Superior temporal gyrus (tissue), 1 donor: ENCODE measurements at regions not wholly inside any gene's neighbourhood (a gene's known extent, or its start where the extent isn't known, plus 50 kb on each side); places are given as distances from the start of the nearest gene placed in this dataset.

Source experiments
- DNase-seq: peaks from one replicate; pipeline ENCODE4 v3.0.0-alpha.2; 2016; ENCODE audit errors: extremely low spot score

- DNase-seq, result no peak
Measured at GRCh38 chr9:87247097-87247496, 250.6 kb upstream of the DAPK1 start.

GRCh38 chr9:87249029-87249428 is 248.6 kb upstream of the DAPK1 start:
- DNase-seq, result no peak

- no peak for DNase-seq
Measured at GRCh38 chr9:87250205-87250604, 247.5 kb upstream of the DAPK1 start.

GRCh38 chr9:87255431-87256155 is 242.1 kb upstream of the DAPK1 start:
- DNase-seq, result no peak

GRCh38 chr9:87256973-87257372 is 240.7 kb upstream of the DAPK1 start:
- DNase-seq, result no peak

GRCh38 chr9:87259543-87260518 is 237.8 kb upstream of the DAPK1 start:
- no peak for DNase-seq

- DNase-seq, result no peak
Measured at GRCh38 chr9:87263291-87263690, 234.4 kb upstream of the DAPK1 start.

GRCh38 chr9:87266697-87267096 is 231.0 kb upstream of the DAPK1 start:
- DNase-seq, result no peak

GRCh38 chr9:87267251-87268070 is 230.2 kb upstream of the DAPK1 start:
- DNase-seq, result no peak

GRCh38 chr9:87269296-87270176 is 228.1 kb upstream of the DAPK1 start:
- DNase-seq, result no peak

GRCh38 chr9:87270221-87270847 is 227.3 kb upstream of the DAPK1 start:
- DNase-seq, result no peak

GRCh38 chr9:87270848-87271234 is 226.8 kb upstream of the DAPK1 start:
- DNase-seq, result no peak

- no peak for DNase-seq
Measured at GRCh38 chr9:87271696-87272477, 225.8 kb upstream of the DAPK1 start.

GRCh38 chr9:87275047-87275725 is 222.5 kb upstream of the DAPK1 start:
- no peak for DNase-seq

GRCh38 chr9:87276327-87276841 is 221.3 kb upstream of the DAPK1 start:
- no peak for DNase-seq

GRCh38 chr9:87276851-87277261 is 220.8 kb upstream of the DAPK1 start:
- DNase-seq, result no peak

- no peak for DNase-seq
Measured at GRCh38 chr9:87277346-87277745, 220.3 kb upstream of the DAPK1 start.

- no peak for DNase-seq
Measured at GRCh38 chr9:87278971-87279733, 218.5 kb upstream of the DAPK1 start.
